Medulla oblongata (tissue), 1 donor: ENCODE measurements at regions not wholly inside any gene's neighbourhood (a gene's known extent, or its start where the extent isn't known, plus 50 kb on each side); places are given as distances from the start of the nearest gene placed in this dataset.

Source experiments
- DNase-seq: peaks from one replicate; pipeline ENCODE4 v3.0.0-alpha.2; 2015; ENCODE audit errors: extremely low spot score

DNA sequence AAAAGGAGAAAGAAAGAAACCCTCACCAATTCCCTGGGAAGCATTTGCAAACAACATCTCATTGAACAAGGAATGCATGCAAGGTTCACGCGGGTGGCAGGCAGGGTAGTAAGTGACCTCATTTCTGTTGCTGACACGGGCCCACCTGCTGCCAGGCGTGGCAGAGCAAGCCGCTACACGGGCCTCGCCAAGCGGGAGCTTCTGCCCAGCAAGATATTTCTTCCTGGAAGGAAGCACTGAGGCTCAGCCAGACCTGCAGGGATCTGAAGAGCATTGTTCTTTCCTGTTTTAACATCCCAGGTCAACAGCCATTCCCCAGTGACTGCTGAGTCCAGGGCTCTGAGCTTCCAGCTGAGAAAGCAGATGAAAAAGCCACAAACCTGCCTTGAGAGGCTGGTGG is 91.9 kb upstream of the IGSF21 start:
- no peak for DNase-seq

DNA sequence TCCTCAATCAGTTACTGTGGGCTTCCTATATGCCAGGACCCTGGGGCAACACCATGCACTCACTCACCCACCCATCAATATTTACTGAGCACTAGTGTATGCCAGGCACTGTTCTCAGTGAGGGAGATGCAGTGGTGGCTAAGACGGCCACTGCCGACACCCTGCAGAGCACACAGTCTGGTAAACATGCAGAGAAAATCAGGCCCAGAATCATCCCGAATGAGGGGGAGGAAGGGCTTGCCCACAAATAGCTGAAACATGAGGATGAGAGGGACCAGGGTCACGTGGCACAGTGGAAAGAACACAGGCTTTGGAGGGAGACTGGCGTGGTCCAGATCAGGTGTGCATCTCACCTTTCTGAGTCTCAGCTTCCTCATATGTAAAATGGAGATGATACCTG is 89.2 kb upstream of the IGSF21 start:
- no peak for DNase-seq

DNA sequence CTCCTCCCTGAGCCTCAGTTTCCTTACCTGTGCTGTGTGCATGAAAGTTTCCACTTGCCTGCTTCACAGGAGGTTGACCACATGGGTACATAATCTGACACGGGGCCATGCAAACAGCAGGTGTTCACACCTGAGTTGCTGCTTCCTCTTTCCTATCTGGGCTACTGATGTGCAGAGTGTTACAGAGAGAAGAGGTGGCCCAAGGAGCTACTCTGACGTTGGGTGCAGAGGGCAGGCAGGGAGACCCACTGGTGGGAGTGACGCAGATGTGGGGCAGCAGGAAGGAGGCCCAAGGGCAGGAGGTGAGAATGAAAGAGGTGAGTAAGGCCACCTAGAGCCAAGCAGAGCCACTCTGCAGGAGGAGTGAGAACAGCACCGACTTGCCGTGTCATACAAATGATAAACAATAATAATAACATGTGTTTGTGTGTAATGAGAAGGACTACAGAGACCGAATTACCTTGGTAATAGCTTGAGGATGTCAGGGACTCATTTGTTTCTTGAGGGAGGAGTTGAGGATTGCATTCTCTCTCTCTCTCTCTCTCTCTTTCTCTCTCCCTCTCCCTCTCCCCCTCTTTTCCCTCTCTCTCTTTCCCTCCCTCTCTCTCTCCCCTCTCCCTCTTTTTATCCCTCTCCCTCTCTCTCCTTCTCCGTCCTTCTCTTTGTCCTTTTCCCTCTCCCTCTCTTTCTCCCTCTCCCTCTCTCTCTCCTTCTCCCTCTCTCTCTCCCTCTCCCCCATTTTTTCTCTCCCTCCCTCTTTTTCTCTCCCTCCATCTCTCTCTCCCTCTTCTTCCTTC is 87.4 kb upstream of the IGSF21 start:
- no peak for DNase-seq

DNA sequence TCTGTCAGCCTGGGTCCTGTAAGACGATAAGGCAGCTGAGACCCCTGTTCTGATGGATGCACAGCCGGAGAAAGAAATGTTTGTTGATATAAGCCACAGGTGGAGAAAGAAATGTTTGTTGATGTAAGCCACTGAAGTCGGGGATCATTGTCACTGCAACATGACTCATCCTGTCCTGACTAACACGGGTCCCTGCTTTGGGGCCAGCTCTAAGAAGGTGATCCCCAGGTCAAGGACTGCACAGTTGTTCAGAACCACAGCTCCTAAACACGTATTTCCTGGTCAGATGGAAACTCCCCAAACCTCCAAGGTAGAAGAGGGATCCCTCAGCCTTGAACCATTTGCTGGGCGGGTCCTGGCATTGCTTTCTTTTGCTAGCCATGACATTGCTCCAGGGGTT is 86.4 kb upstream of the IGSF21 start:
- no peak for DNase-seq

DNA sequence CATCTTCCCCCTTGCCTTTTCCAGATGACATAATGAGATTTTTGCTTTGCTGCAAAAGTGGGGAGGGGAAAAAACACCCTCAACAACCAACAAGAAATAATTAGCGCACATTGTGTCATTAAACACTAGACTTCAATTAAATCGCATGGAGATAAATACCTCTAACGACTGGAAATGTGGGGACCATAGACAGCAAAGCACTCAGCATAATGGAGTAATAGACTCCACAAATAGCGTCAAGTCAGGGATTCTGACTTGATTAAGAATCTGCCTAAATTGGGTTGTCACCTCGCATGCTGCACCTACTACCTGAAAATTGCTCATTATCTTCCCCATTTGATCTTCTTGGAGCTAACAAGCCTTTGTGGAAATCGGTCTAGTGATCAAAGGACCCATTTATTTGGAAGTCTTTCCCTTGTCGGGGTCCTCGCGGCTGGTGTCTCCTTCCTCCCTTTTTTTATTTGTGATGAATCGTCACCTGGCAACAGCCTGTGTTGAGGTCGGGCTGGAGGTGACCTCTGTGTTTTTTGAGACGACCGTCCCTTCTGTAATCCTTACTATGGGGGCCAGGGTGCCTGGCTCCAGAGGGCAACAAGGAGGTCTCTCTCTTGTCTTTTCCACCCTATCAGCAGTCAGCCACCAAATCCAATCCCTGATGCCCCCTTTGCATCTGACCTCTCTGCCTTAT is 75.3 kb upstream of the IGSF21 start:
- no peak for DNase-seq

DNA sequence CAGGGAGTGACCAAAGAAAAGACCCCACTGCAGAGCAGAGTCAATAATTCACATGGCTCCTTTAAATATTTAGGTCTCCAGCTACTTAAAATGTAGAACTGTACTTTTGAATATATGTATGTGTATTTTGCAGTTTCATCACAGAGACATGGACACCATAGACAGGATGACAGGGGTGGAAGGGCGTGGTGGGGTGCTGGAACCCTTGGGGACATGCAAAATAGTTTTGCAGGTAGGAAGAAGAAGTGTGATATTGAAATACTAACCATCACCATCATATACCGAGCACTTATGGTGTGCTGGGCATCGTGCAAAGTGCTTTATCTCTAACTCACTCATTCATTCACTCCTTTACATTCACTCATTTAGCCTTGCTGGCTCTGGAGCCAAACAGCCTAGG is 72.5 kb upstream of the IGSF21 start:
- DNase-seq, result no peak

DNA sequence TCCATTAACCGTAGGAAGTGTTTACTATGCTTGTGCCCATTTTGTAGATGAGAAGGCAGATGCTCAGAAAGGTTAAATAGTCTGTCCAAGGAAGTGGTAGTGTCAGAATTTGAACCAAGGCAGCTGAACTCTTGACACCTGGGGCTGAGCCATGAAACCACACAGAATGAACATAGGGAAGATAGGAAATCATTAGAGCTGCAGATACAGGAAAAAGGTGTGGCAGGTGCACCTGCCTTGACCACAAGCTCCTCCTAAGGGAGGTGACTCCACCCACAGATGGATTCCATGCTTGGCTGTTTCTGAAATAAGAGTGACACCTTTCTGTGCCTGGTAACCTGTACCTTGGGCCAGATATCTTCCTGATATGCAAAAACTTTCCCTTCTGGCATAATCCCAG is 69.9 kb upstream of the IGSF21 start:
- DNase-seq, result no peak

DNA sequence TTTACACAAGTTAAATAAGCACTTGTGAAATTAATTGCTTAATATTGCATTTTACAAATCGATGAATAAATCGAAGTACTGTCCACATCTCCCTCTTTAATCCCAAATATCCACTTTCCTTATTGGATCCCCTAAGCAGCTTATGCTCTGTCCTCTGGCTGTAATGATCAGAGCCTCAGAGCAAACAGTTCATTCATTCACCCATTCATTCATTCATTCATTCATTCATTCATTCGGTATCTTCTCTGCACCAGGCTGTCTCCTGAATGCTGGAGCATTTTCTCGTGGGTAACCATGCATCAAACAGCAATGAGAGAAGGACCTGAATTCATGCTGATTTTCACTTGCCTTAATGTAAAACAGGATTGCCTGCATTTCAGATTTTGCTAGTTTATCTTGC is 69.5 kb upstream of the IGSF21 start:
- DNase-seq, result no peak

DNA sequence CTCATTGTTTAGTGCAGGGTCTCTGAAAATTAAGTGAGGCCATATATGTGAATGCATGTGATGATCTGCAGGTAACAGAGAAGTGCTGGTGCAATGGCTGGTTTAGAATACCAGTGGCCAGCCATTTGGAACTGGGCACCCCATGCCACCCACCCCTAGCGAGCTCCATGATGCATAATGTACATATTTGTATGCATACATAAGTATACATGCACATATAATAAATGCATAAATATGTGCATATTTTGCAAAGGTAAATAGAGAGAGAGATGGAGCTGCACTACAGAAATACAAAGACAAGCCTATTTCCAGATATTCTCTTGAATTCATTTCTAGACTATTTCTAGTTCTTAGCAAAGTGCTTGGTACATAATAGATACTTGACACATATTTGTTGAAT is 68.5 kb upstream of the IGSF21 start:
- DNase-seq, result no peak

DNA sequence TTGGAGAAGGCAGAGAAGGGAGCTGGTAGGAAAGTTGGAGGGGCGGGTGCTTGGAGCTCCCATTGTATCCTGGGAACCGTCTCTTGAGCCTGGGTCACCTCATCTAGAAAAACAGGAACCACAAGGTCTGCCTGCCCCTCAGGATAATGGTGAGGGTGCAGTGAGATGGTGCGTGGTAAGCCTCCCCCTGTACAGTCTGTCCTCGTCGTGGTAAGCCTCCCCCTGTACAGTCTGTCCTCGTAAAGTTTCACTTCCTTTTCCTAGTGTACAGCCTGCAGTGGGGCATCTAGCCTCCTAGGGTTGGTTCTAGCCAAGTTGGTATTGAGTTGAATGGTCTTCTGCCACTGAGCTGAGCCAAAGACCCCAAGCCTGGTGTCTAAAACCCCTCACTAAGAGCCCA is 66.5 kb upstream of the IGSF21 start:
- peak; percentile 50 for DNase-seq

DNA sequence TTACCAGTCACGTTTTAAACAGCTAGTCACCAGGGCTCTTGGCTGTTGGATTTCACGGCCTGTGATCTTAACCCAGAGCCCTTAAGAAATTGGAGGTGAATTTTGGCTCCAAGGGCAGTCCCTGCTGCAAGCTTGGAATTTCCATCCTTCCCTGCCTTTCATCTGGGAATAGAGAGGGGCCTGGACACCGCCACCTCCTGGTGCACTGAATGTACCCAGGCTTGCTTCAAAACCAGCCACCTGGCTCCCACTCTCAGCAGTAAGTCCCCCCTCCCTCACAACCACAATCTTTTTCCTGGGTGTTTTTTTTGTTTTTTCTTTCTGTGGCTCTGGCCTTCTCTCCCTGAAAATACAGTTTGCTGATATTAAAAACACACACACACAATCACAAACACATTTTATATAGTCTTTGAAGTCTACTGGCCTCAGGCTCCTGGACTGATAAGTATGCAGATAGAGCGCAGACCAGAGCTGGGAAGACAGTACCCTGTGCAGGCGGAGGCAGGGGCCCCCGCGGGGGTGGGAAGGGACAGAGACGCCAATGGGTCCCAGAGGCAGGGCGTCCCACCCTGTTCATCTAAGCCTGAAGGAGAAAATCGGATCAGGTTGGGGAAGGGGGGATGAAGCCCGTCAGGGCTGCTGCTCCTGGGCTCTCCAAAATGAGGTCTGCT is 65.8 kb upstream of the IGSF21 start:
- DNase-seq, result no peak

DNA sequence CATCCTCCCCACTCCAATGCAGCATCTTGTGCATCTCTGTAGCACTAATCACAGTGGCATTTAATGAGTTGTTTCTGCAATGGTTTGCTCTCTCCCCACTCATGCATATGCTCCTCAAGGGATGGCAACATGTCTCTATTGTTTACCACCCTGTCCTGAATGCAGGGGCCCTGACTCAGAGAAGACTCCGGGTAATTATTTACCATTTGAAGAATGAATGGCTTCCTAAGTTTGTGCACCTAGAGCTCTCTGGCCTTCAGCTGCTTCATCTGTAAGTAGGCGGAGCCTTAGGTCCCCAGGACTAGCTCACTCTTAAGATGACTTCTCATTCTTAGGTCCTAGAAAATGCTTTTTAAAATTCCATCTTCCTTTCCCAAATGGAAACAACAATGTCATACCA is 63.7 kb upstream of the IGSF21 start:
- DNase-seq, result no peak

DNA sequence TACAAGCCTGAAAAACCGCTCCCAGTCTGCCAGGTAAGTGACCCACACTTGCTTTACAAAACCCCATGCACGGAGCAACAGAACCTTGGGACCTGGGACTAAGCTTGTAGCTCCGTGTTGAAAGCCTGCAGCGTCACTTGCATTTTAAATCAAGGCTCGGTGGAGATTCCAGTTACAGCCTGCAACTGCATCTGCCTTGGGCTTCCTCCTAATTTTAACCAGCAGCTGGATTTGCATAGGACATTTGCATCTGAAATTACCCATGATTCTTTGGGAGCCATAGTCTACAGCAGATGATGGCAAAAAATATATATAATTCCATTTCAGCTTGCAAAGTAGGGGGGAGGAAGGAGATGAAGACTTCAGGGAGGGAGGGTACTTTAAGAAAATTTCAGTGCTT is 62.4 kb upstream of the IGSF21 start:
- DNase-seq, result no peak

DNA sequence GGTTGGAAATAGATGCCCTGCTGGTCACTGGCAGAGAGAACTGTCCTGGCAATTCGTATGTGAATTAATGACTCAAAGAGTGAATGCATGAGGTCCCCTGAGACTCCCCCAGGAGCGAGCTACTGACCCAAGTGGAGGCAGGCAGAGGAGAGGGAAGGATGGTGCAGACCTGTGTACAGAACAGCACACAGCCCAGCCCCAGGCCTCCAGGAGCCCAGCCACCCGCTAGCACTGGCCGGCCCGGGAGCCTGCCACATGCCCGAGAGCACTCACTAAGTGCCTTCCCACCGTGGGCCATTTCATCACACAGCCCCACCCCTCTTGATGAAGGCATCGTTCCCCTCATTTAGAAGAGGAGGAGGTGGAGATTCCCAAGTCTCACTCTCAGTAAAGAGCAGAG is 62.0 kb upstream of the IGSF21 start:
- DNase-seq, result no peak

DNA sequence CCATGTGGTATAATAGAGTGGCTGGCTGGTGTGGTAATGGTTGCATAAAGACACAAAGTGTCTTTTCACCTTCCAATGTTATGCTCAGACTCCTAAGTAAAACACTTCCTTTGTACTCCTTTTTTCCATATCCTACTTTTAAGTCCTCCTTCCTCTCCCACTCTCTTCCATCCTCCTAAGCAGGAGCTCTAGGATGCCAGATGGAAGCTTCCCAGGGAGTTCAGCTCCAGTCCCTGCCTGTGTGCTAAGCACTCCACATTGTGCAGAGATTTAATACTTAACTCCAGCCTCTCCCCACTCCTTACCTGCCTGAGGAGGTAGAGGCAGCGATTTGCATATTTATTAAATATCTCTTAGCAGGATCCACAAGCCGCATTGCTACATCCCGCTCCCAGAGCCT is 60.5 kb upstream of the IGSF21 start:
- DNase-seq, result no peak

DNA sequence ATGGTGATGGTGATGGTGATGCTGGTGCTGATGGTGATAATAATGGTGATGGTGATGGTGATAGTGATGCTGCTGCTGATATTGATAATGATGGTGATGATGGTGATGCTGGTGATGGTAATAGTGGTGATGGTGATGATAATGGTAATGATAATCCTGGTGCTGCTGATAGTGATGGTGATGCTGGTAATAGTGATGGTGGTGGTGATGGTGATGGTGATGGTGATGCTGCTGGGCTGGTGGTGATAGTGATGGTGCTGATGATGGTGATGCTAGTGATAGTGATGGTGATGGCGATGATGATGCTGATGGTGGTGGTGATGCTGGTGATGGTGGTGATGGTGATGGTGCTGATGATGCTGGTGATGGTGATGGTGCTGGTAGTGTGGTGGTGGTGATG is 58.4 kb upstream of the IGSF21 start:
- DNase-seq, result no peak

DNA sequence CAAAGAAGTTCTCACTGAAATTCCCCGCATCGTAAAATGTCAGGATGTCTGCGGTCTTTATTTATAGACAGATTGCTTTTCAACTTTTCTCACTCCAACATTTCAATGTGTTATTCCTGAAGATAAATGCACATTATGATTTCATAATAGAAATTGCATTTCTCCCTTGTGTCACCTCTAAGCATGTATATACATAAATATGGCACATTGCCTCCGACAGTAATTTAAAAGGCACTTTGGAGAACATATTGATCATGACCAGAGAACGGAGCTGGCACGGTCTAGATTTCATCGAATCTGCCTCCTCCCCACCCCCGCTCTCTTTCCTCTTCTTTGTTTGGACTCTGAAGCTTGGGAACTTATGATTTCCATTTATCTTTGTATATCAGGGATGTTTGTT is 54.9 kb upstream of the IGSF21 start:
- no peak for DNase-seq

DNA sequence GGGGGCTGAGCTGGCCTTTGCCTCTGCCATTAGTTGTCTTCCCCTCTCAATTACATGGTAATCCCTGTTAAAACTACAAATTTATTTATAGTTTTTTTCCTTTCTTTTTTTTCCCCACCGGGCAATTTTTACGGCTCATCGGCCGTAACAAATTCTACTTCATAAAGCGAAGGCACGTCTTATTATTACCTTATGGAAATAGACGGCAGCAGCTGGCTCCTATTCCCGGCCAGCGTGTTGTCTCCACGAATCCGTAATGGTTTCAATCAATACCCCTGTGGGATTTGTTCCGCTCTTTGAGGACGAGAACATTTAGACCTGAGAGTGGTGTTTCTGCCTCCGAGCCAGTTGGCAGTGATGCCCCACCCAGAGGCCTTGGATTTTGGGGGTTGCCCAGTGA is 52.4 kb upstream of the IGSF21 start:
- DNase-seq, result no peak

DNA sequence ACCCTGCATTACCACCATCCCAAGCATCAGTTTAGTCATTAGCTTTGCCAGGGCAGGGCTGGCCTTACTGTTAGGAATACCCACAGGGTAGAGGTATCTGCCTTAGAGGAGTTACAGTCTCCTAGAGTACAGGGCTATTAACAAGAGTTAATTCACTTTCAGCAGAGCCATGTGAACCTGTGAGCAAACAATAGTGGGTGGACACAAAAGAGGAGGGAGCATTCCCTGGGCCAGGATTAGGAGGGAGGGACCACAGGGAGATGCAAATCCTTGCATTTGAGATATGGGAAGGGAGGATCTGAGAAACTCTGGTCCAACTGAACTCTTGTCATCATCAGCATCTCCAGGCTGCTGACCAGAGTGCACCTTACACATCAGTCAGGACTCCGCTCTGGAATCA is 51.1 kb upstream of the IGSF21 start:
- DNase-seq, result no peak

DNA sequence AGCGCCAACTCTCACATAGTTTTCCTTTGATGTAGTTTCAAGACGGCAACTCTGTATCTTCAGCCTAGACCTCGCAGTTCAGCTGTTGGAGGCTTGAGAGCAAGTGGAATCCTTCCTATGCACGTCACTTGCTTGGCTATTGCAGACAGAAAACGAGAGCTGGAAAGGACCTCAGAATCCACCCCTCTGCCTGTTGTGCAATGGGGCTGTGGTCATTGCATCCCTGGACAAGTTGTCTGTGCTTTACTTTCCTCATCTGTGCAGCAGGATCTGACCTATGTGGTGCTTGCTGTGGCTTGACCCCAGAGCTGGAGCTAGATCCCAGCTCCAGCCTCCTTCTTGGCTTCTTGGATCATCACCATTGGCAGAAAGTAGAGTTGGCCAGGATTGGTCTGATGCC is 50.0 kb upstream of the IGSF21 start:
- DNase-seq, result no peak
